Endothelial cell of umbilical vein (primary cell): ENCODE measurements at regions not wholly inside any gene's neighbourhood (a gene's known extent, or its start where the extent isn't known, plus 50 kb on each side); places are given as distances from the start of the nearest gene placed in this dataset.

Source experiments
- BruUV-seq: library from RNA; stranded (reverse); fragments of 400-500 nt; replicated peaks from 2 replicates; lab custom pipeline; 2021; lab: Mats Ljungman, UMichigan
- CTCF ChIA-PET: fragments of 300-600, 350-600 bp; sonication (Branson Sonifier 250); formaldehyde crosslinking; loops from one replicate; lab custom pipeline; 2021; ENCODE audit warnings: antibody characterized with exemption, inconsistent platforms; lab: Charles Lee
- POLR2A ChIA-PET: fragments of 300-600, 350-600 bp; sonication (Branson Sonifier 250); formaldehyde crosslinking; loops from one replicate; lab custom pipeline; 2021; ENCODE audit warnings: antibody characterized with exemption, inconsistent platforms; lab: Charles Lee
- DNase-seq: peaks from one replicate; pipeline ENCODE4 v3.0.0-alpha.2; 2011; ENCODE audit warnings: low read depth, low spot score
- FAIRE-seq: peaks from 2 replicates; lab custom pipeline; 2011; peaks lifted over from hg19 to GRCh38; lab: Jason Lieb, UNC
- H2AFZ ChIP-seq: 2 replicates; pipeline ENCODE4 v1.6.0; 2012; ENCODE audit warnings: low read depth, low read length, control low read depth, inconsistent platforms
- H3K27ac ChIP-seq: 2 replicates; pipeline ENCODE4 v1.5.1; 2011; ENCODE audit warnings: low read depth, mild to moderate bottlenecking, control low read depth, low read length, moderate library complexity; ENCODE audit not compliant: insufficient read depth
- H3K27me3 ChIP-seq, 2 experiments: 2 replicates each; pipeline versions ENCODE4 v1.6.0 to v1.6.1; 2011; ENCODE audit warnings: low read length in 2 of 2, mixed read lengths in 1 of 2; ENCODE audit not compliant: control insufficient read depth in 2 of 2, insufficient read depth in 2 of 2
- H3K36me3 ChIP-seq, 2 experiments: 2 replicates in 1 of 2; 3 replicates in 1 of 2; pipeline ENCODE4 v1.5.1; 2011; ENCODE audit warnings: low read length in 2 of 2, mild to moderate bottlenecking in 1 of 2, moderate library complexity in 1 of 2; ENCODE audit not compliant: control insufficient read depth in 2 of 2, insufficient read depth in 2 of 2; ENCODE audit errors: extremely low read depth in 1 of 2
- H3K4me1 ChIP-seq: 3 replicates; pipeline ENCODE4 v1.5.1; 2011; ENCODE audit warnings: mild to moderate bottlenecking, low read length; ENCODE audit not compliant: control insufficient read depth, insufficient read depth; ENCODE audit errors: extremely low read depth
- H3K4me2 ChIP-seq: 2 replicates; pipeline ENCODE4 v1.6.1; 2011; ENCODE audit warnings: low read length, control low read depth, mixed read lengths; ENCODE audit not compliant: insufficient read depth
- H3K4me3 ChIP-seq, 3 experiments: fragments of 200-600 bp in 1 of 3; sonication (generic), shearing (Covaris generic) in 1 of 3; replicated peaks in 1 of 3; 2 replicates each; pipeline ENCODE4 v1.5.1; 2011 to 2016; ENCODE audit warnings: control low read depth in 3 of 3, low read length in 3 of 3, mild to moderate bottlenecking in 2 of 3, inconsistent platforms in 1 of 3, low read depth in 1 of 3, moderate library complexity in 1 of 3; ENCODE audit not compliant: insufficient read depth in 1 of 3
- H3K79me2 ChIP-seq: 2 replicates; pipeline ENCODE4 v1.6.0; 2012; ENCODE audit warnings: low read length, inconsistent platforms; ENCODE audit not compliant: control insufficient read depth, insufficient read depth
- H3K9ac ChIP-seq: replicated peaks from 2 replicates; pipeline ENCODE3; 2011; ENCODE audit warnings: low read length, control low read depth; ENCODE audit not compliant: insufficient read depth; ENCODE audit errors: extremely low read depth
- H3K9me1 ChIP-seq: replicated peaks from 3 replicates; pipeline ENCODE4 v1.6.0; 2011; ENCODE audit warnings: mild to moderate bottlenecking, low read length; ENCODE audit not compliant: control insufficient read depth, insufficient read depth; ENCODE audit errors: extremely low read depth
- H3K9me3 ChIP-seq: replicated peaks from 2 replicates; pipeline ENCODE4 v1.5.1; 2012; ENCODE audit warnings: low read length, inconsistent platforms; ENCODE audit not compliant: control insufficient read depth, insufficient read depth
- H4K20me1 ChIP-seq: replicated peaks from 2 replicates; pipeline ENCODE3; 2011; ENCODE audit warnings: mild to moderate bottlenecking, low read length; ENCODE audit not compliant: control insufficient read depth, insufficient read depth; ENCODE audit errors: extremely low read depth
- EZH2 ChIP-seq: IDR thresholded peaks from 2 replicates; pipeline ENCODE4 v1.6.1; 2012; ENCODE audit warnings: borderline replicate concordance, low read depth, mild to moderate bottlenecking, moderate library complexity, low read length, inconsistent platforms; ENCODE audit not compliant: severe bottlenecking
- FOS ChIP-seq: IDR thresholded peaks from 2 replicates; pipeline ENCODE4 v1.6.1; 2011; ENCODE audit warnings: mild to moderate bottlenecking, low read length, moderate library complexity, borderline replicate concordance; ENCODE audit not compliant: insufficient read depth
- GATA2 ChIP-seq: IDR thresholded peaks from 2 replicates; pipeline ENCODE4 v1.7.0; 2011; ENCODE audit warnings: low read depth, mild to moderate bottlenecking, moderate library complexity, mixed read lengths, low read length; ENCODE audit not compliant: insufficient read length, insufficient read depth
- JUN ChIP-seq: IDR thresholded peaks from 2 replicates; pipeline ENCODE4 v1.6.1; 2011; ENCODE audit warnings: borderline replicate concordance, low read depth; ENCODE audit not compliant: insufficient read length, insufficient read depth
- MYC ChIP-seq: IDR thresholded peaks from one replicate; pipeline ENCODE4 v1.6.1; 2011; ENCODE audit warnings: mild to moderate bottlenecking, low read depth, low read length
- POLR2A ChIP-seq: IDR thresholded peaks from 2 replicates; pipeline ENCODE4 v1.6.1; 2012; ENCODE audit warnings: low read depth, mild to moderate bottlenecking, control low read depth, low read length
- POLR2AphosphoS5 ChIP-seq: IDR thresholded peaks from 2 replicates; pipeline ENCODE4 v1.6.1; 2012; ENCODE audit warnings: low read depth, mild to moderate bottlenecking, control low read depth, low read length, moderate library complexity; ENCODE audit not compliant: insufficient read depth
- dilution Hi-C: fragments of 300-500 bp; cut with MboI; formaldehyde crosslinking; loops from one replicate; pipeline ENCODE4 v1.15.0; 2019; ENCODE audit warnings: low sequenced_read_pairs; ENCODE audit not compliant: extremely low pct_ligation_motif_present
- intact Hi-C: fragments of 100-400 bp; cut with micrococcal nuclease; formaldehyde crosslinking; loops from one replicate; pipeline ENCODE4 v1.10.0; 2022
- TF ChIP-seq, protein P1 (sequence below): IDR thresholded peaks from 2 replicates; pipeline ENCODE4 v1.6.1; 2011; ENCODE audit not compliant: insufficient read depth, insufficient read length
- TF ChIP-seq, protein P2 (sequence below), 2 donors: IDR thresholded peaks; 1 replicate in 1 of 2; 2 replicates in 1 of 2; pipeline ENCODE4 v1.5.1; 2011; ENCODE audit warnings: low read length in 2 of 2, mild to moderate bottlenecking in 2 of 2, moderate library complexity in 2 of 2, control low read depth in 1 of 2, inconsistent platforms in 1 of 2, low read depth in 1 of 2; ENCODE audit not compliant: insufficient read depth in 1 of 2; ENCODE audit errors: extremely low read depth in 1 of 2

DNA sequence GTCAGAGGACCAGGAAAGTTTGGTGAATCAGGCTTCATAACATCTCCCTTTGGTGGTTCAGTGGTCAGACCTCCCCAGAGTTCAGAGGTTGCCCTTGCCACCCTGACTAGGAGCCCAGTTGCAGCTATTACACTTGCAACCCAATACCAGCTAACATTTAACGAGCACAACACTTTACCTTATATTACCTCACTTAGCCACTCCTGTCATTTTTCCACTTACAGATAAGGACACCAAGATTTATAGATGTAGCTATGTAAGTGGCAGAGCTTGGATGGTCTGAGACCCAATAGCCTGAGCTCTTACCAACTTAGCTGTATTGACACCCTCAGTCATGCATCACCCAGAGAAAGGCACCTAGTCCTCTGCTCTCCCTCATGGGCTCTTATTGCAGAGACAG lies 234.7 kb downstream of the INSC start:
- no peak overlapping the region for H3K9ac ChIP-seq
- H3K27ac ChIP-seq, result no peak overlapping the region
- no peak overlapping the region for H3K4me2 ChIP-seq
- H3K4me1 ChIP-seq, result no peaks in the 10 kb centered on the region
- no peak for FAIRE-seq
- no peaks in the 10 kb centered on the region for H3K36me3 ChIP-seq
- no peak overlapping the region for H2AFZ ChIP-seq
- H3K79me2 ChIP-seq, result no peaks in the 10 kb centered on the region
- dilution Hi-C loops (no loop called here), intact Hi-C loops (no loop called here)
- ChIA-PET CTCF (no interaction called here), POLR2A (no interaction called here)
- no TSS peak for BruUV-seq
- no peaks in the 10 kb centered on the region for H4K20me1 ChIP-seq
- no peak overlapping the region for H3K4me3 ChIP-seq
- DNase-seq, result no peak
- TF ChIP-seq, protein P1, sequence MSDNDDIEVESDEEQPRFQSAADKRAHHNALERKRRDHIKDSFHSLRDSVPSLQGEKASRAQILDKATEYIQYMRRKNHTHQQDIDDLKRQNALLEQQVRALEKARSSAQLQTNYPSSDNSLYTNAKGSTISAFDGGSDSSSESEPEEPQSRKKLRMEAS, result no peak
- TF ChIP-seq JUN (no peak), MYC (no peak), FOS (no peak), EZH2 (no peak), POLR2A (no peak), POLR2AphosphoS5 (no peak), GATA2 (no peak)
- TF ChIP-seq, protein P2, sequence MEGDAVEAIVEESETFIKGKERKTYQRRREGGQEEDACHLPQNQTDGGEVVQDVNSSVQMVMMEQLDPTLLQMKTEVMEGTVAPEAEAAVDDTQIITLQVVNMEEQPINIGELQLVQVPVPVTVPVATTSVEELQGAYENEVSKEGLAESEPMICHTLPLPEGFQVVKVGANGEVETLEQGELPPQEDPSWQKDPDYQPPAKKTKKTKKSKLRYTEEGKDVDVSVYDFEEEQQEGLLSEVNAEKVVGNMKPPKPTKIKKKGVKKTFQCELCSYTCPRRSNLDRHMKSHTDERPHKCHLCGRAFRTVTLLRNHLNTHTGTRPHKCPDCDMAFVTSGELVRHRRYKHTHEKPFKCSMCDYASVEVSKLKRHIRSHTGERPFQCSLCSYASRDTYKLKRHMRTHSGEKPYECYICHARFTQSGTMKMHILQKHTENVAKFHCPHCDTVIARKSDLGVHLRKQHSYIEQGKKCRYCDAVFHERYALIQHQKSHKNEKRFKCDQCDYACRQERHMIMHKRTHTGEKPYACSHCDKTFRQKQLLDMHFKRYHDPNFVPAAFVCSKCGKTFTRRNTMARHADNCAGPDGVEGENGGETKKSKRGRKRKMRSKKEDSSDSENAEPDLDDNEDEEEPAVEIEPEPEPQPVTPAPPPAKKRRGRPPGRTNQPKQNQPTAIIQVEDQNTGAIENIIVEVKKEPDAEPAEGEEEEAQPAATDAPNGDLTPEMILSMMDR (IDR thresholded peaks at IDR 0.05; ENCODE audit: extremely low read depth in 1 of 2, insufficient read depth in 1 of 2, low read depth in 1 of 2, low read length in 2 of 2), result no peak
- H3K9me3 ChIP-seq, result no peaks in the 10 kb centered on the region
- no peaks in the 10 kb centered on the region for H3K27me3 ChIP-seq
- H3K9me1 ChIP-seq, result no peaks in the 10 kb centered on the region
